Body of pancreas (tissue), 4 donors: ENCODE measurements at regions not wholly inside any gene's neighbourhood (a gene's known extent, or its start where the extent isn't known, plus 50 kb on each side); places are given as distances from the start of the nearest gene placed in this dataset.

Source experiments
- CTCF ChIP-seq, 7 experiments: fragments of 450-650 bp in 4 of 7; fragments of 200-600 bp in 3 of 7; sonication (generic) in 3 of 7; IDR thresholded peaks; one replicate each; pipeline ENCODE4 v1.5.1; 2016 to 2019; ENCODE audit warnings: antibody characterized with exemption in 7 of 7
- POLR2A ChIP-seq, 3 donors: fragments of 450-650 bp; IDR thresholded peaks; one replicate each; pipeline ENCODE4 v1.6.1; 2016; ENCODE audit warnings: antibody characterized with exemption in 3 of 3, mild to moderate bottlenecking in 2 of 3

DNA sequence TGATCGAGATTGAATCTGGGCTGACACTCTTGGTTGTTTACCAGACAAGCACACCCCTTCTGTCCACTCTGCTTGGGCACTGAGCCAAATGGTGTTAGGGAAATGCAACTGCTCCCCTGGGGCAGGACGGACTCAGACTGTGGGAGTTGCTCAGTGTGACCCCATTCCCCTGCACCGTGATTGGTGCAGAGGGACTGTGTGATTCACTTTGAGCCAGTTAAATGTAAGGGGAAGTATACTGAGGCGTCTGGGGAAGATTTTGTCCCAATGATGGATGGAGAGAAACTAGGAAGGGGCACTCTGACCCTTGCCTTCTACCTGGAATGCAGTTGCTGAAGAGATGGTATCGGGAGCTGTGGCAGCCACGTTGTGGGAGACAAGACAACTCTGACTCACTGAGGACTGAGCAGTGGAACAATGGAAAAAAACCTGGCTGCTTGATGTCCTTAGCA is 196.0 kb upstream of the ANKRD55 start:
- TF ChIP-seq POLR2A (IDR thresholded peaks at IDR 0.05) (no peak), CTCF (IDR thresholded peaks at IDR 0.05) (no peak)
